ENCODE measurements at regions not wholly inside any gene's neighbourhood (a gene's known extent, or its start where the extent isn't known, plus 50 kb on each side); places are given as distances from the start of the nearest gene placed in this dataset.
A peak's percentile ranks its signal among the peaks of the same experiment; 100 is the strongest.

DNA sequence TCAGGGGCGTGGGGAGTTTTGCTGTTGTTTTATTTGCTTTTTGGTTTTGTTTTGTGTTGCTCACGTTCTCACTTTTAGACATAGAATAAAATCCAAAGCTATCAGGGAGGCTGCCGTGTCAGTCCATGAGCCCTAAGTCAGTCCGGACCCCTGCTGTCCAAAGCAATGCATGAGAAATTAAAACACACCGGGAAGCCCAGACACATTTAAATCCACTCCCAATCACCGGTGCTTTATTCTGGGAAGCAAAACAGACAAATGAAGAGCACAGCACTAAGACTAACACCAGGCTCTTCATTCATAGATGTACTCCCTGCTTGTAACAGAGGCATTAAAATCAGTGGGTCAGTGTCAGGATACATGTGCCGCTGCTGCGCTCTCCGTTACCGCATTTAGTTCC, 180.9 kb downstream of the IRX2 start:
- DNase-seq (ENCODE audit: low read depth in 2 of 2): no peak

DNA sequence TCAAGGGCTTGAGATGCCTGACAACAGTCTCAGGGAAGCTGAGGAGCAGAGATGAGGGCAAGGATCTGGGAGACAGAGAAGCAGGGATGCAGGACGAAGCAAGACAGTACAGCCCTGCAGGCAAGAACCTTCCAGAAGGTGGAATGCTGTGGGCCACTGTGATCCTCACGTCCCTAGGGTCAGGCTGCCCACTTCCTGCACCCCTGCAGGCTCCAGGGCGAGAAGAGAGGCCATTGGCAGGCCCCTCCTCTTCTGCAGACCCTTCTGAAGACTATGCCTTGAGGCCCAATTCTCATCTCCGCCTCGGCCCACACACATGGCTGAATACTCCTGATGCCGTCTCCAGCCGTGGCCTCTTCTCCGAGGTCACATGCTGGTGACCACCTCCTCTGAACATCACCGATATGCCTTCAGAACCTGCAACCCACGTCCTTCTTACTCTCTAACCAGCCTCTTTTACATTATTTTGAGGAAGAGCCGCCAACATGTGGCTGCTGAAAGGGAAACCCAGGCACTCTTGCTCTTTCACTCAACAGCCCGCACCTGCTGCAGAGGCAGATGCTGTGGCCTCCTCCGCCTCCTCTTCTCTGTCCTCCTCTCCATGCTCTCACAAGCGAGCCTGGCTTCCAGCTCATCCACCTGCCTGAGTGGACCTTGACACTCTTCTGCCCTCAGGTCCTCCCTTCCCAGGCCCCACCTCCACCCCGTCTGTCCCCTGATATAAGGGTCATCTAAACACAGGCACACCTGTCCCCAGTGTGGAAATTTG, 181.5 kb downstream of the IRX2 start:
- no peak for DNase-seq (ENCODE audit: low read depth in 2 of 2)

DNA sequence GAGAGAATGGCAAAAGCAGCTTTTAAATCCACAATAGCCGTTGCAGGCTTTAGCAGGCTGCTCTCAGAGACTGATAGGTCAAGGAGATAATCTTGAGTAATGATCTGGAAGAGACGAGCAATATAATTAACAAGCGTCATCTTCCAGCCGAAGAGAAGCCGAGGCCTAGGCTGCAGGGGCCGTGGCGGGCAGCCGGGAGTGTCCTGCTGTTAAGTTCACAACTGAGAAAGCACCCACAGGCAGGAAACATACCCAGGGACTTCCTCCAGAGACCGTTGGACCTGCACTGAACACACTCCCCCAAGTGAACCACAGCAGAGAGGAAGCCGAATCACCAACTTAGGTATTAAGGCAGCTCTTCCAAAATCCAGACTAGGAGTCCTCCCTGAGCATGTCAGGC, 182.3 kb downstream of the IRX2 start:
- DNase-seq (ENCODE audit: low read depth in 2 of 2): no peak

DNA sequence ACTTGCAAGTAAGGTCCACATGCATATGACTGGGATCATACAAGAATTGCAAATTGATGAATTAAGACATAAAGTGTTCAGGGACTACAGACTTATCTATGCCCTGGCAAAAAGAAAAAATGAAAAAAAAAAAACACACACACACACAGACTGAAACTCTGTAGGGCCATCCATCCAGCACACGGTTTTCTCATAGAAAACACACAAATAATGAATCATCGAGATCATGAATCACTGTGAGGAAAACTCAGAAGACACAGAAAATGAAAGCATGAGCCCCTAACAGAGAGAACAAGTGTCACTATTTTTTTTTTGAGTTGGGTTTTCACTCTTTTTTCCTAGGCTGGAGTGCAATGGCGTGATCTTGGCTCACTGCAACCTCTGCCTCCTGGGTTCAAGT, 185.2 kb downstream of the IRX2 start:
- DNase-seq (ENCODE audit: low read depth in 2 of 2): no peak

DNA sequence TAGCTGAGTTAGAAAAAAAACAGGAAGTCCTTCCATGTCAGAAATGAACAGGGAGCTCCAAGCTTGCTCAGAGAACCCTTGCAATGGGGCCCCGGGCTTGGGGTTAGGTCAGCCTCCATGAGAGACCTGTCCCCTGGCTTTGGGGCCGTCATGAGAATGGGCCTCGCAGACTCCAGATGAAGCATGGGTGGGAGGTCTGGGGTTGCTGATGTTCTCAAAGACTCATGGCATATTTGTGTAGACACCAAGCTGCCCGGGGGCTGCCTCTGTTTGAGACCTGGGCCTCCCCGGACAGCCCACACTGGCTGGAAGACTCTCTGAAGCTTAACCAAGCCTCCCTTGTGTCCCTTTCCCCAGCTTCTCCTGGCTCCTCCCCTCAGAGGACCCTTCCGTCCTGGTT, 186.3 kb downstream of the IRX2 start:
- no peak for DNase-seq (ENCODE audit: low read depth in 2 of 2)

DNA sequence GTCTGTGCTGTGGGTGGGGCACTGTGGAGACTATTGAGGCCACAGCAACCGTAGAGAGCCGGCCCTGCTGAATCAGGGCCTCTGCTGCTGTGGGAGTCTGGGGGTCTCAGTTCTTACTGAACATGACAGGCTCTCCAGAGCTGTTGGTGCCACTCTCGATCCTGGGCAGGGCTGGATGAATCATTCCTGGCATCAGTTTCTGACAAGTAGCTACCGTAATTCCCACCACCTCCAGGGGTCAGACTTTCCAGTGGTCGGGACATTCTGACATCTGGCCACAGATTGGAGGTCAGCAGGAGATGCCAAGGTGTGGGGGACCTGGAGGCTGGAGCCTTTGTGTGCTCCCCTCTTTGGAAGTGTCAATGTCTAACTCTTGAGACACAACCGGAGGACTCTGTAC, 188.4 kb downstream of the IRX2 start:
- no peak for DNase-seq (ENCODE audit: low read depth in 2 of 2)

DNA sequence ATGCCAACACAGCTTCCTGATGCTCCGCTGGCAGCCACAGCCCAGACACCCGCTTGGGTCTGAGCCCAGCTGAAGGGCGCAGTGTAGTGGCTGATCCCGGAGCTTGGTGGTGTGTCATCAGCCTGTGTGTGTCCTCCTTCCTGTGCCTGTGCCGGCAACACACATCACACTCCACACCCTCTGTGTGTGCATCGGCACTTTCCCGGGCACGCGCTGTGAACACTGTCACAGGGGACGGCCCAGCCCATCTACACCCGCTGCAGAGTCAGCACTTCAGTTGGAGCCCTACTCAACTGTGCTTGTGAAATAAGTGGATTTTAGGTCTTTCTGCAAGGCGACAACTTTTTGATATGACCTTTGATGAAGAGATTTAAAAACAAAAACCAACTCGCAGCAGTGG, 189.4 kb downstream of the IRX2 start:
- DNase-seq (ENCODE audit: low read depth in 2 of 2): no peak

DNA sequence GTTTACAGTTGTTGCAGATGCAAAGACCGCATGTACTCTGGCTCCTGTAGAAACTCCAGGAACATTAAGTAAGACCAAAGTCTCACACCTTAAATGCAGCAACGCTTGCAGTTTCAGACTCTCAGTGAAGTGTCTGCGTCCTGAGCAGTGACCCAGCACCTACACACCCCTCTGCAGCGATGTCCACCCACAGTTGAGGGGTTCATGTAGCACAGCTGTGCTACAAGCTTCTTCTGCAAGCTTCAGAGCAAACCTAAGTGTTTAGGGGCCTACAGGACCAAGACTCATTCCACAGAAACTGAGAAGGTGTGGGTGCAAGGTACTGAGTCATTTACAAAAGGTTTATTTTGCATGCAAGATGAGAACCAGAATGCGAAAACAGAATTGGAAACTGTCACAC, 191.0 kb downstream of the IRX2 start:
- no peak for DNase-seq (ENCODE audit: low read depth in 2 of 2)

DNA sequence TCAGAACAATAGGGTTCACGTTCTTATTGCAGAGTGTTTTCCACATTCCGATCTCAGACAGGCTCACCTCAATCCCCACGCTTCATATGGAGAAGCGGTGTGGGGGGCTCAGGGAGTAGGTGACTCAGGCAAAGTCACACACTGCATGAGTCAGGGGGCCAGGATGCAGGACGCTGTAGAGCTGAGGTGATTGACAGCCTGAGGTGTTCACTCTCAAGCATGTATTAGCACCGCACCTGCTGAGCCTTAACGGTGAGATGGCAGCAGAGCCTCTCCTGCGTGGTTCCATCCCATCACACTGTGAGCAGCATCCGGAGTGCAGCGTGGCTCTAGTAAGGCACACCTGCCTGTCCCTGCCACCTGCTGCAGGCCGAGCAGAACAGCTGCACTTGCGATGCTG, 194.0 kb downstream of the IRX2 start:
- no peak for DNase-seq (ENCODE audit: low read depth in 2 of 2)

DNA sequence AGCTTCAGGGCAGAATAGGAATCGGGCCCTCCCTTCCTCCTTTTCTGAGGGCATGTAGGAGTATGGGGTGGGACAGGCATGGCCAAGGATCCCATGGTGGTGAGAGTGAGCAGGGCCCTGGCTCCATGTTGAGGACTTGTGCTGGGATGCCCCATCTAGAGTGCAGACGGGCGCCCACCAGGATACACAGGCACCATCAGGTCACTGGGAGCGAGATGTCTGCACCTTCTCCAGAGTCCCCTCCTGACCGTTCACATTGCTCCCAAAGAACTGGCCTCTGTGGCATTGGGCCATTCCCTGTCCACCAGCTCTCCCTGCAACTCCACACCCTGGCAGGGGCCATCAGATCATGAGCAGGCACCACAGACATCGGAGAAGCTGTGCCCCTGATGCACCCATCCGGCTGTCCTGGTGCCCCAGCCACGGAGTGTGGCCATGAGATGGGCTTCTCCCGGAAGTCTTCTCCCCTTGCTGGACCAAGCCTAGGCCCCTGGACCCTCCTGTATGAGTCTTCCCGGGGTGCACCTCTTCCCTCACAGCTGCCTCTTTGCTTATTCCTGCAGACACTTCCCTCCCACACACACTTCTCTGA, 195.0 kb downstream of the IRX2 start:
- DNase-seq (ENCODE audit: low read depth in 2 of 2): no peak

DNA sequence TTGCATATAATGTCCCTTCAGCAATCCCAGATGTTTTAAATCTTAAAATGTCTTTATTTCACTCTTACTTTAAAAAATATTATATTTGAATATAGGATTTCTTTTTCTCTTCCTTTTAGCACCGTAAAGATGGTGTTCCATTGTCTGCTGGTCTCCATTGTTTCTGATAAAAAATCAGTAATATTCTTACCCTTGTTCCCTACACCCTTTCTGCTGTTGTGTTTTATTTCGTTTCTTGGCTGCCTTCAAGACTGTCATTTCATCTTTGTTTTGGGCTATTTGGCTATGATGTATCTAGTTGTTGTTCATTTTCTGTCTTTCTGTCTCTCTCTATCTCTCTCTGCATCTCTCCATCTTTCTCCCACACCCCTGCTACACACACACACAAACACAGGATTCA, 197.9 kb downstream of the IRX2 start:
- no peak for DNase-seq (ENCODE audit: low read depth in 2 of 2)

DNA sequence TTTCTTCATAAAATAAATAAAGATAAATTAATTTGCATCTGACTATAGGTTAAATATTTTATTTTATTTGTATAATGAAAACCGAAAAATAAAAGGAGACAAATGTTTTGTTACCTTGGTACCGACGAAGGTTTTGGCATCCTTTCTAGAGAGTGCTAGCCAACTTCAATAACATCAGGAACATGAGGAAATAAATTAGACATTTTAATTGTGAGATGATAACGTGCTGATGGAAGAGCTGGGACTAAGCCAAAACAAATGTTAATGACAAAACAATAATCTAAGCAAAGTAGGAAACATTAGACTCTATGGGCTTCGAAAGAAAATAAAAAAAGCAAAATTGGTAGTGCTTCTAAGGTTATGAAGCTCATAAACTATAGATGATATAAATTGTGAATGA, 201.0 kb downstream of the IRX2 start:
- DNase-seq (ENCODE audit: low read depth in 2 of 2): peak in 1 of 2 donors; percentile 10

DNA sequence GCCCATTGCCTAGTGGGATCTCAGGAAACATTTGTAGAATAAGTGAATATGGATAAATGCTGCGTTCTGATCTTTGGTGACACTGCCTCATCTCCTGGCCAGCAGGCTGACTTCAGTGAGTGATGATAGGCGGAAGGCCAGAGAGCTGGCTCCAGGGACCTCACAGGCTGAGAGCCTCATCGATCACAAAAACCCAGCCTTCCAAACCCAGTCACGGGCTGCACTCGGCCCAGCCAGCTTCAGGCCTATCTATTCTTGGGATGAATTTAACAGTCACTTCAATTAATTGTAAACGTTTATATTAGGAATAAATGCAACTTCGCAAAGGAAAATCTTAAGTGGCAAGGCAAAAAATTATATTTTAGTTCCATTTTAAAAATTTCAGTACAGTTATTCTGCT, 201.6 kb downstream of the IRX2 start:
- DNase-seq (ENCODE audit: low read depth in 2 of 2): no peak

DNA sequence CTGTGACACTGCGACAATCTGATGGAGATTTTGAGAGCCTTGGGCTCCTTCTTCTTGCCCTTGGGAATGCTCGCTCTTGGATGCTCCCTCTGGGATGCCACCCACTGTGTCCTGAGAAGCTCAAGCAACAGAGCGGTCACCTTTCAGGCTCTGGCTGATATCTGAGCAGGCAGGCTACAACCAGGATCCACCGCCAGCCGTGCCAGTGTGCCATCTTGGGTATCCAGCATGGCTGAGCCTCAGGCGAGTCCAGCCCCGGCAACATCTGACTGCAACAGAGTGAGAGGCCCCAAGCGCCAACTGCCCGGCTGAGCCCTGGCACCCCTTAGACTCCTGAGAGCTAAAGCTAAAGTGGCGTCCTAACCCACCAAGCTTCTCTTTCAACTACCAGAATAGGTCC, 202.1 kb downstream of the IRX2 start:
- no peak for DNase-seq (ENCODE audit: low read depth in 2 of 2)

DNA sequence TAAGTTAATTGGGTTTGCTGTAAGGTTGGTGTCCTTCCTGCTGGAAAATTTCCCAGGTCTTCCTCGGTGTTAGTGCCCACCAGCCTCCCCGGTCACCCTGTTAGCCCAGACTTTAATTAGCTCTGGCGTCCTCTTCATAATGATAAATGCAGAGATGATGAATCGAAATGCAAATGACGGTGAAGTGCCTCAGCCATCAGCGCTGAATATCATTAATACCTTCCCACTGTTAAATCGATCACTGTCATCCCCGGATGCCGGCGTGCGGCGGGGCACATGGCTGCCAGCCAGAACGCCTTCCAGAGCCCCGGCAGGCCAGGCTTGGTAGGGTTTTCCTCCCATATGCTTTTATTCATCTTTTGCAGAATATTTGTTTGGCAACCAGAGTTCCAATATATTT, 204.5 kb downstream of the IRX2 start:
- DNase-seq (ENCODE audit: low read depth in 2 of 2): no peak

DNA sequence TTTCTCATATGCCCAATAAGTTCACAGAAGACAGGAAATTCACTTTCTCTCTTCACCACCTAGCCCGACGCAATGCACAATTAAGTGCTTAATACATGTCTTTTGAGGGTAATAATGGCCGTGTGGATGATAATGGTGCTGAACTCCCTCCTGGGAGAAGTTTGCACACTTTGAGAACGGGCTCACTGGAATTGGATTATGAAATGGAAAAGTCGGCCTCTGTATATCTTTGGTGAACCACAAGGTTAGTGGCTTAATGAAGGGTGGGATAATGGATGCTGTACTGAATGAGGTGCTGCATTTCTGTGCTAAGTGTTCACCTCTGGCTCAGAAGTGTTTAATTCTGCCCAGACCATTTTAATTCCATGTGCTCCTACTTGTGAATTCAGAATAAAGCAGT, 207.5 kb downstream of the IRX2 start:
- no peak for DNase-seq (ENCODE audit: low read depth in 2 of 2)

DNA sequence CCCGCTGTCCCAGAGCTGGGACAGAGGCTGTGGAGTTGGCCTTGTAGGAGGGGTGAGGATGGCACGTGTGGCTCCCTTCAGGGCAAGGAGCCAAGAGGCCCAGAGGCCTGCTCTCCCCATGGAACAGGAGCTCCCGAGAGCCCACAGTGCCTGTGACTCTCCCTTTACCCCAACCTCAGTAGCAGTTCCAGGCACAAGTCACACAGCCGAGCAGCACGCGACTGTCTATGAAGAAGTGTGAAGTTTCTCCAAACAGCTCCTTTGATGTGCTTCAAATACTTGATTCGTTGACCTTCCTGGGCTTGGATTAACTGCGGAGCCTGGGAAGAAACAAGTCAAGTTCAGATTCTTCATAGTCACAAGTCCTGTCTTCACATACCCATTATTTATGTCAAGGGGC, 208.7 kb downstream of the IRX2 start:
- no peak for DNase-seq (ENCODE audit: low read depth in 2 of 2)

DNA sequence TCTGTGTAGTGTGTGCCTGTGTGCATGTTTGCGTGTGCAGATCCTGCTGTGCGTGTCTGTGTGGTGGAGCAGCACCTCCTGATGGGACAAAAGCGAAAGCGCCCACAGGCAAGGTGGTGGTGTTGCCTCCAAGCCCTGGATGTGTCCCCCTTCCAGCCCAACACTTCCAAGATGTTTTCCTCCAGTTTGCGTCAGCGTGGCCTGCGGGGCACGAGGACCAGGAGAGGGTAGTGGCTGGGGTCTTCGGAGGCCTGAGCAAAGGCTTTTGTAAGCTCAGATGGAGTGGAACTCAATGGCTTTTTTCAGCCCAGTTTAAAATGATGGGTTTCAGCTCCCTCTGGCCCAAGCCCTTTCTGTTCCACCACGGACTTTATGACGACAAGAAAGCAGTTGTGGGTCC, 209.5 kb downstream of the IRX2 start:
- no peak for DNase-seq (ENCODE audit: low read depth in 2 of 2)

DNA sequence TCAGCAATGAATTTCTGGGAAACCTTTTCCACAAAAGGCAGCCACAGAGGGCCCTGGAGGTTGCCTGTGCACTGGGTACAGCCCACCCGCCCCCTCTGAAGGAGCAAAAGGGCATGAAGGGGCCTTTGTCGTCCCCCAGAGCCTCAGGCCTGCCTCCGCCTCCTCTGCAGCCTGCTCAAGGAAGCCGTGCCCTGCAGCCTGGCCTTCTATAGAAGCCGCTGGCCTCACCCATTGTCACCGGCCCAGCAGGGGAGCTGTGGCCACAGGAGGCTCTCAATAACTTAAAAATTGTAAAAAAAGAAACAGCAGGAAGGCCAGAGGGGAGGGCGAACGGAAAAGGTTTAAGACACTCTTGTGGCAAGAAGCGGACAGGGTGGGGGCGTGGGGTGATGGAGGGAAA, 213.3 kb downstream of the IRX2 start:
- no peak for DNase-seq (ENCODE audit: low read depth in 2 of 2)

DNA sequence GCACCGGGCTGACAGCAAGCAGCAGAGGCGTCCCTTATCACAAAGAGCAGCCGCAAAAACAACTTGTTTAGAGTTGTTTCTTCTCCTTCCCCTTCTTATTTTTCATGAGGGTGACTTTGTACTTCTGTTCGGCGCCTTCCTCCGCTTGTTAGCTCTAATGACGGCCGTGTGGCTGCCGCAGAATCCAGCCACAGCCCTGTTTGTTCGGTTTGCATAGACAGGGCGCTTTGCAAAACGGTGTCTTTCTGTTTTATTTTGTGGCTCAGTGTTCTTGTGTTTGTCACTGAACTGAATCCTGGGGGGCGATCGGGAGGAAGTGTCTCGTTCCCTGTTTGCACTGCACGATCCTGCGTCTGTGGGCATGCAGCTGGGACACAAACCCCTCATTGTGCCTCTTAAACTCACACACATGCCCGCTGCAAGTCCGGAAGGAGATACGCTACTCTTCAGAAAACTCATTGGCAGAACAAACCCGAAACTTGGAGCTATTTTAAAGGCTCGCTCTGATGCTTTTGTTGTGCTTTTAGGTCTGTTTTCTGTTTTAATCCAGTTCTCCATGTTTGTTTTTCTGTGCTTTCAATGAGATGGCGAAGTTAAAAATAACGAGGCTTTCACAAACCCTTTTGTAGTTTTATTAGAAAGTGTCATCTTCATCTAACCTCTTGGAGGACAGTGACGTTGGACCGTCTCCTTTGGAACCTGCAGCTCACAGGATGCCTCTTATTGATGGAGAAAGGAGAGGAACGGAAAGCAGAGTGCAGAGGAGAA, 213.9 kb downstream of the IRX2 start:
- DNase-seq (ENCODE audit: low read depth in 2 of 2): no peak

DNA sequence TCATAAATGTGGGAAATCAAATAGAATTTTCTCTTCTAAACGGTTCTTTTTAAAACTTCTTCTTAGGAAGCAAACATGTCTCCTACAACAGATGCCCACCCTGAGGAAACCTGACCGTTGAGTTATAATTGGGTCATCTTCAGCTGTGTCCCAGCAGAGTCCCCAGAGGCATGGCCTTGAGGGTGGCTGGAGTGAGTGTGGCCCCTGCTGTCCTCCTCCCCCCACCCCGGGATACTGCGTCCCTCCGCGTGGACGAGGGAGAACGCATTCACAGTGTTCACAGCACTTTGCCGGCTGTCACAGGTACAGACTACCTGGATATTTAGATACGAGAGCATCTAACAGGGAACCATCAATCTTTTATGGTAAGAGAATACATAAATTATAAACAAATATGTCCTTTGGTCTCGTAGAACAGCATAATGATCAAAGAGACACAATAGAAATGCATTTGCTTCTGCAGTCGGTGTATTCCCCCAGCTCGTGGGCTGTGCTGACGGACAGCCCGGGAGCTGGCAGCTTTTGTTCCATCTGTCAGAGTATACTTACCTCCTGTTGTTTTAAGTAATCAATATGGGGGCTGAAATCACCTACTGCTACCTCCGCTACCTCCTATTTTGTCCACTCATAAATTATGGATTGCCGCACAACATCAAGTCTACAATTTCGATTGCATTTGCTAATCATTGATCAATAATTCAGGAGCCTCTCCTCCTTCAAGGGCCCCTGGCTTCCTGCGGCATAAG, 214.7 kb downstream of the IRX2 start:
- DNase-seq (ENCODE audit: low read depth in 2 of 2): no peak

DNA sequence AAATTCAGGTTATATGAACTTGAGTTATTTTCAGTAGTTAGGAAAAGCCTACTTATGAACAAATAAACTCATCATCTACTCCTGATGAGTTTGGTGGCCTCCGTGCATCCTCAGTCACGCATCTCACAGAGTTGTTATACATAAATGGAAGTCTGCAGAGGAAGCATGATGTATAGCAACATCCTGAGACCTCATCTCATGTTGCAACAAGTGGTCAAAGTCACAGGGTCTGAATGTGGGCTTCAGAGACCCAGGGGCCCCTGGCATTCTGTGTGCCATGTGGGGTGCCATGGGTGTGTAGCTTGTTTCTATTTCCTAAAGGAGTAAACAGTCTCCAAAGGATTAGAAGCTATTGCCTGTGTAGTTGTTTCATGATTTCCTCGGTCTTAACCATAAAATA, 216.5 kb downstream of the IRX2 start:
- DNase-seq (ENCODE audit: low read depth in 2 of 2): no peak
